ENCODE measurements at regions not wholly inside any gene's neighbourhood (a gene's known extent, or its start where the extent isn't known, plus 50 kb on each side); places are given as distances from the start of the nearest gene placed in this dataset.

GRCh38 chr7:17027789-17028152 lies 146.0 kb upstream of the AGR3 start:
- Histone ChIP-seq H3K9ac (no peak overlapping the region), H3K27me3 (replicated peaks; ENCODE audit: insufficient read depth) (no peaks in the 10 kb centered on the region), H3K27ac (no peak overlapping the region), H2AFZ (no peak overlapping the region), H3K4me1 (ENCODE audit: insufficient read depth) (0 out of 2 replicates have a peak, but pooled peaks cover 7% of the 10 kb centered on the region), H3F3A (ENCODE audit: insufficient read depth) (no peaks in the 10 kb centered on the region), H3K9me3 (ENCODE audit: low read depth) (no peaks in the 10 kb centered on the region), H3K36me3 (ENCODE audit: low read depth) (no peaks in the 10 kb centered on the region), H3K4me2 (ENCODE audit: unreplicated experiment) (no peak overlapping the region), H3K79me2 (ENCODE audit: insufficient read depth) (no peaks in the 10 kb centered on the region), H4K20me1 (ENCODE audit: insufficient read depth) (no peaks in the 10 kb centered on the region), H3K9me2 (ENCODE audit: insufficient read depth) (no peaks in the 10 kb centered on the region), H3K4me3 (no peak overlapping the region)
- no peak for DNase-seq
- TF ChIP-seq EZH2 (IDR thresholded peaks at IDR 0.05; ENCODE audit: insufficient read depth, poor library complexity, severe bottlenecking) (no peak), EZH2phosphoT487 (IDR thresholded peaks at IDR 0.05; ENCODE audit: insufficient read depth, low read depth) (no peak)
- WGBS, 2 experiments (ENCODE audit: low coverage in 1 of 2, low lambda C conversion rate in 2 of 2, missing lambda C conversion rate in 2 of 2): 92 to 95% methylated on average over 1 of the region's 1 CpG
- in situ Hi-C loops (cut with MboI): no loop called here

- Histone ChIP-seq H3K9me3 (ENCODE audit: low read depth) (no peaks in the 10 kb centered on the region), H3K36me3 (ENCODE audit: low read depth) (no peaks in the 10 kb centered on the region), H3K4me3 (no peak overlapping the region), H3F3A (ENCODE audit: insufficient read depth) (no peaks in the 10 kb centered on the region), H3K27ac (no peak overlapping the region), H2AFZ (no peak overlapping the region), H3K9me2 (ENCODE audit: insufficient read depth) (no peaks in the 10 kb centered on the region), H4K20me1 (ENCODE audit: insufficient read depth) (no peaks in the 10 kb centered on the region), H3K4me2 (ENCODE audit: unreplicated experiment) (no peak overlapping the region), H3K27me3 (replicated peaks; ENCODE audit: insufficient read depth) (no peaks in the 10 kb centered on the region), H3K9ac (no peak overlapping the region), H3K79me2 (ENCODE audit: insufficient read depth) (no peaks in the 10 kb centered on the region), H3K4me1 (ENCODE audit: insufficient read depth) (0 out of 2 replicates have a peak, but pooled peaks cover 7% of the 10 kb centered on the region)
- in situ Hi-C loops (cut with MboI): no loop called here
- WGBS, 2 experiments (ENCODE audit: low coverage in 1 of 2, low lambda C conversion rate in 2 of 2, missing lambda C conversion rate in 2 of 2): 88 to 97% methylated on average over 3 of the region's 3 CpGs
- no peak for DNase-seq
- no peak for TF ChIP-seq EZH2 (IDR thresholded peaks at IDR 0.05; ENCODE audit: insufficient read depth, poor library complexity, severe bottlenecking)
- TF ChIP-seq EZH2phosphoT487 (IDR thresholded peaks at IDR 0.05; ENCODE audit: insufficient read depth, low read depth): no peak
Observed at GRCh38 chr7:17029150-17029549, 147.4 kb upstream of the AGR3 start.

- DNase-seq: no peak
- H3K9ac ChIP-seq: no peak overlapping the region
- no peaks in the 10 kb centered on the region for H3K79me2 ChIP-seq (ENCODE audit: insufficient read depth)
- 0 out of 2 replicates have a peak, but pooled peaks cover 7% of the 10 kb centered on the region for H3K4me1 ChIP-seq (ENCODE audit: insufficient read depth)
- H3F3A ChIP-seq (ENCODE audit: insufficient read depth): no peaks in the 10 kb centered on the region
- in situ Hi-C loops (cut with MboI): no loop called here
- H4K20me1 ChIP-seq (ENCODE audit: insufficient read depth): no peaks in the 10 kb centered on the region
- 81 to 90% methylated on average over 2 of the region's 2 CpGs for WGBS, 2 experiments (ENCODE audit: low coverage in 1 of 2, low lambda C conversion rate in 2 of 2, missing lambda C conversion rate in 2 of 2)
- H3K9me2 ChIP-seq (ENCODE audit: insufficient read depth): no peaks in the 10 kb centered on the region
- no peak overlapping the region for H2AFZ ChIP-seq
- H3K9me3 ChIP-seq (ENCODE audit: low read depth): no peaks in the 10 kb centered on the region
- no peak for TF ChIP-seq EZH2phosphoT487 (IDR thresholded peaks at IDR 0.05; ENCODE audit: insufficient read depth, low read depth)
- TF ChIP-seq EZH2 (IDR thresholded peaks at IDR 0.05; ENCODE audit: insufficient read depth, poor library complexity, severe bottlenecking): no peak
- H3K36me3 ChIP-seq (ENCODE audit: low read depth): no peaks in the 10 kb centered on the region
- no peak overlapping the region for H3K4me2 ChIP-seq (ENCODE audit: unreplicated experiment)
- no peak overlapping the region for H3K27ac ChIP-seq
- no peaks in the 10 kb centered on the region for H3K27me3 ChIP-seq (replicated peaks; ENCODE audit: insufficient read depth)
- H3K4me3 ChIP-seq: no peak overlapping the region
Observed at GRCh38 chr7:17030559-17030958, 148.8 kb upstream of the AGR3 start.

GRCh38 chr7:17031906-17032551 lies 150.2 kb upstream of the AGR3 start:
- WGBS, 2 experiments (ENCODE audit: low coverage in 1 of 2, low lambda C conversion rate in 2 of 2, missing lambda C conversion rate in 2 of 2): 91 to 100% methylated on average over 1 of the region's 1 CpG
- no peak overlapping the region for H3K27ac ChIP-seq
- DNase-seq: no peak
- TF ChIP-seq EZH2phosphoT487 (IDR thresholded peaks at IDR 0.05; ENCODE audit: insufficient read depth, low read depth): no peak
- no peak for TF ChIP-seq EZH2 (IDR thresholded peaks at IDR 0.05; ENCODE audit: insufficient read depth, poor library complexity, severe bottlenecking)
- H4K20me1 ChIP-seq (ENCODE audit: insufficient read depth): no peaks in the 10 kb centered on the region
- 0 out of 2 replicates have a peak, but pooled peaks cover 7% of the 10 kb centered on the region for H3K4me1 ChIP-seq (ENCODE audit: insufficient read depth)
- in situ Hi-C loops (cut with MboI): no loop called here
- peaks cover 4% of the 10 kb centered on the region; the same call in 1 of the 2 replicates for H3K9me2 ChIP-seq (ENCODE audit: insufficient read depth)
- H3K4me2 ChIP-seq (ENCODE audit: unreplicated experiment): no peak overlapping the region
- H3K9ac ChIP-seq: no peak overlapping the region
- H3K4me3 ChIP-seq: no peak overlapping the region
- no peaks in the 10 kb centered on the region for H3K9me3 ChIP-seq (ENCODE audit: low read depth)
- no peaks in the 10 kb centered on the region for H3K36me3 ChIP-seq (ENCODE audit: low read depth)
- H3F3A ChIP-seq (ENCODE audit: insufficient read depth): no peaks in the 10 kb centered on the region
- no peak overlapping the region for H2AFZ ChIP-seq
- no peaks in the 10 kb centered on the region for H3K79me2 ChIP-seq (ENCODE audit: insufficient read depth)
- no peaks in the 10 kb centered on the region for H3K27me3 ChIP-seq (replicated peaks; ENCODE audit: insufficient read depth)
